Liver (tissue), 8 donors: ENCODE measurements at regions not wholly inside any gene's neighbourhood (a gene's known extent, or its start where the extent isn't known, plus 50 kb on each side); places are given as distances from the start of the nearest gene placed in this dataset.

Experiments used
- DNase-seq: peaks from one replicate; pipeline ENCODE4 v3.0.0-alpha.2; 2017; ENCODE audit warnings: low spot score
- H3K27ac ChIP-seq, 2 donors: one replicate each; pipeline ENCODE4 v1.7.0; 2013; ENCODE audit warnings: inconsistent platforms in 2 of 2, low read length in 2 of 2, control low read depth in 1 of 2, low read depth in 1 of 2, mild to moderate bottlenecking in 1 of 2
- H3K27me3 ChIP-seq, 4 donors: one replicate each; pipeline versions ENCODE4 v1.6.1 to v1.7.0; 2013; ENCODE audit warnings: low read length in 3 of 4, inconsistent platforms in 1 of 4, mild to moderate bottlenecking in 1 of 4, moderate library complexity in 1 of 4; ENCODE audit not compliant: control insufficient read depth in 4 of 4, insufficient read depth in 4 of 4
- H3K36me3 ChIP-seq, 4 donors: one replicate each; pipeline versions ENCODE4 v1.6.1 to v1.7.0; 2013; ENCODE audit warnings: low read length in 3 of 4, mild to moderate bottlenecking in 3 of 4, low read depth in 1 of 4, moderate library complexity in 1 of 4; ENCODE audit not compliant: control insufficient read depth in 4 of 4, insufficient read depth in 3 of 4
- H3K4me1 ChIP-seq, 4 donors: one replicate each; pipeline versions ENCODE4 v1.6.1 to v1.7.0; 2013; ENCODE audit warnings: low read length in 3 of 4, mild to moderate bottlenecking in 3 of 4, moderate library complexity in 1 of 4; ENCODE audit not compliant: control insufficient read depth in 4 of 4, insufficient read depth in 4 of 4
- H3K4me3 ChIP-seq, 3 donors: one replicate each; pipeline versions ENCODE4 v1.6.1 to v1.7.0; 2013; ENCODE audit warnings: low read length in 3 of 3, control low read depth in 1 of 3, low read depth in 1 of 3, mild to moderate bottlenecking in 1 of 3
- H3K9ac ChIP-seq, 2 donors: one replicate each; pipeline ENCODE4 v1.7.0; 2013; ENCODE audit warnings: low read length in 2 of 2, mild to moderate bottlenecking in 2 of 2, moderate library complexity in 2 of 2, control low read depth in 1 of 2, low read depth in 1 of 2
- H3K9me3 ChIP-seq, 4 donors: one replicate each; pipeline versions ENCODE4 v1.6.1 to v1.7.0; 2013; ENCODE audit warnings: low read length in 3 of 4; ENCODE audit not compliant: control insufficient read depth in 4 of 4
- ATF3 ChIP-seq: IDR thresholded peaks from 2 replicates; pipeline ENCODE4 v1.6.1; 2016; ENCODE audit warnings: antibody characterized with exemption
- CTCF ChIP-seq: fragments of 150-350 bp; IDR thresholded peaks from 2 replicates; pipeline ENCODE4 v1.5.1; 2017; ENCODE audit warnings: improper control_type of control experiment, low read depth, low read length; ENCODE audit not compliant: missing input control
- EGR1 ChIP-seq, 2 donors: IDR thresholded peaks; 2 replicates each; pipeline ENCODE4 v1.6.1; 2016 to 2018; ENCODE audit warnings: antibody characterized with exemption in 2 of 2, low read depth in 2 of 2
- FOXA2 ChIP-seq: IDR thresholded peaks from 2 replicates; pipeline ENCODE4 v1.6.1; 2016; ENCODE audit warnings: antibody characterized with exemption
- GABPA ChIP-seq, 2 donors: IDR thresholded peaks in 1 of 2; conservative IDR thresholded peaks in 1 of 2; 2 replicates each; pipeline ENCODE4 v1.6.1; 2016; ENCODE audit warnings: antibody characterized with exemption in 2 of 2, mild to moderate bottlenecking in 1 of 2, moderate library complexity in 1 of 2
- HNF4G ChIP-seq: IDR thresholded peaks from 2 replicates; pipeline ENCODE4 v1.6.1; 2016; ENCODE audit warnings: antibody characterized with exemption
- JUND ChIP-seq, 2 donors: IDR thresholded peaks; 2 replicates each; pipeline ENCODE4 v1.6.1; 2016; ENCODE audit warnings: antibody characterized with exemption in 2 of 2
- MAX ChIP-seq: IDR thresholded peaks from 2 replicates; pipeline ENCODE4 v1.6.1; 2016; ENCODE audit warnings: antibody characterized with exemption
- NR2F2 ChIP-seq: IDR thresholded peaks from 2 replicates; pipeline ENCODE4 v1.6.1; 2016; ENCODE audit warnings: antibody characterized with exemption
- RAD21 ChIP-seq, 2 donors: IDR thresholded peaks; 2 replicates each; pipeline ENCODE4 v1.6.1; 2016; ENCODE audit warnings: antibody characterized with exemption in 2 of 2, mild to moderate bottlenecking in 2 of 2
- REST ChIP-seq: IDR thresholded peaks from 2 replicates; pipeline ENCODE4 v1.6.1; 2016; ENCODE audit warnings: antibody characterized with exemption, mild to moderate bottlenecking
- RXRA ChIP-seq, 2 donors: IDR thresholded peaks; 2 replicates each; pipeline ENCODE4 v1.6.1; 2017 to 2018; ENCODE audit warnings: antibody characterized with exemption in 2 of 2, mild to moderate bottlenecking in 1 of 2
- SP1 ChIP-seq: IDR thresholded peaks from 2 replicates; pipeline ENCODE4 v1.6.1; 2018; ENCODE audit warnings: antibody characterized with exemption, mild to moderate bottlenecking
- TAF1 ChIP-seq: conservative IDR thresholded peaks from 2 replicates; pipeline ENCODE4 v1.6.1; 2016; ENCODE audit warnings: antibody characterized with exemption, mild to moderate bottlenecking
- YY1 ChIP-seq: IDR thresholded peaks from 2 replicates; pipeline ENCODE4 v1.6.1; 2016; ENCODE audit warnings: antibody characterized with exemption, mild to moderate bottlenecking
- ZBTB33 ChIP-seq: IDR thresholded peaks from 2 replicates; pipeline ENCODE4 v1.6.1; 2016; ENCODE audit warnings: antibody characterized with exemption
- WGBS: extraction: QIAGEN DNeasy Blood & Tissue Kit; methylation state at CpG from one replicate; pipeline ENCODE4 v1.1.7; 2013; 5-methylcytosine and 5-hydroxymethylcytosine counted together
- donor health status: healthy.
- donor health status: healthy.
- donor health status: healthy.
- donor health status: healthy.
- donor health status: healthy.

- WGBS, result 90% methylated on average over 2 of the region's 2 CpGs
- H3K27ac ChIP-seq, result no peak overlapping the region
- H3K9me3 ChIP-seq, result no peaks in the 10 kb centered on the region
Measured at GRCh38 chr10:63761243-63761642, 240.0 kb downstream of the REEP3 start.

GRCh38 chr10:63763744-63764143 is 242.5 kb downstream of the REEP3 start:
- no peak overlapping the region for H3K27ac ChIP-seq
- TF ChIP-seq JUND (IDR thresholded peaks at IDR 0.05), result no peak
- no peak for TF ChIP-seq HNF4G
- TF ChIP-seq NR2F2, result no peak
- no peak for TF ChIP-seq GABPA (IDR thresholded peaks at IDR 0.05 in 1 of 2, conservative IDR thresholded peaks at IDR 0.05 in 1 of 2)
- no peak for TF ChIP-seq CTCF
- H3K9ac ChIP-seq, result no peak overlapping the region
- no peak overlapping the region for H3K4me3 ChIP-seq
- H3K4me1 ChIP-seq, result peaks cover 0 to 11% (median 7%) of the 10 kb centered on the region in 4 donors
- no peaks in the 10 kb centered on the region for H3K27me3 ChIP-seq
- no peaks in the 10 kb centered on the region for H3K9me3 ChIP-seq
- no peak for DNase-seq
- H3K36me3 ChIP-seq, result no peaks in the 10 kb centered on the region
- 89% methylated on average over 2 of the region's 2 CpGs for WGBS

More at GRCh38 chr10:63761243-63761642, 240.0 kb downstream of the REEP3 start:
- no peaks in the 10 kb centered on the region for H3K36me3 ChIP-seq
- DNase-seq, result no peak
- no peaks in the 10 kb centered on the region for H3K4me1 ChIP-seq
- no peaks in the 10 kb centered on the region for H3K27me3 ChIP-seq
- H3K9ac ChIP-seq, result no peak overlapping the region
- no peak overlapping the region for H3K4me3 ChIP-seq
- no peak for TF ChIP-seq CTCF
- no peak for TF ChIP-seq ZBTB33
- TF ChIP-seq YY1, result no peak
- no peak for TF ChIP-seq RAD21 (IDR thresholded peaks at IDR 0.05)
- TF ChIP-seq ATF3, result no peak
- TF ChIP-seq RXRA (IDR thresholded peaks at IDR 0.05), result no peak
- TF ChIP-seq MAX, result no peak

- no peak overlapping the region for H3K4me3 ChIP-seq
- no peaks in the 10 kb centered on the region for H3K27me3 ChIP-seq
- no peak for DNase-seq
- no peaks in the 10 kb centered on the region for H3K9me3 ChIP-seq
- H3K4me1 ChIP-seq, result peaks cover 0 to 18% (median 13%) of the 10 kb centered on the region in 4 donors
- H3K36me3 ChIP-seq, result no peaks in the 10 kb centered on the region
- H3K27ac ChIP-seq, result no peak overlapping the region
- WGBS, result 97% methylated on average over 1 of the region's 1 CpG
- H3K9ac ChIP-seq, result no peak overlapping the region
- TF ChIP-seq JUND (IDR thresholded peaks at IDR 0.05) (no peak), EGR1 (IDR thresholded peaks at IDR 0.05; ENCODE audit: low read depth in 2 of 2) (no peak), HNF4G (no peak), ATF3 (no peak), FOXA2 (no peak), RXRA (IDR thresholded peaks at IDR 0.05) (no peak), MAX (no peak), TAF1 (no peak), REST (no peak), SP1 (no peak), GABPA (IDR thresholded peaks at IDR 0.05 in 1 of 2, conservative IDR thresholded peaks at IDR 0.05 in 1 of 2) (no peak)
Measured at GRCh38 chr10:63765126-63765525, 243.9 kb downstream of the REEP3 start.
